ENCODE measurements at regions not wholly inside any gene's neighbourhood (a gene's known extent, or its start where the extent isn't known, plus 50 kb on each side); places are given as distances from the start of the nearest gene placed in this dataset.
A peak's percentile ranks its signal among the peaks of the same experiment; 100 is the strongest.

DNA sequence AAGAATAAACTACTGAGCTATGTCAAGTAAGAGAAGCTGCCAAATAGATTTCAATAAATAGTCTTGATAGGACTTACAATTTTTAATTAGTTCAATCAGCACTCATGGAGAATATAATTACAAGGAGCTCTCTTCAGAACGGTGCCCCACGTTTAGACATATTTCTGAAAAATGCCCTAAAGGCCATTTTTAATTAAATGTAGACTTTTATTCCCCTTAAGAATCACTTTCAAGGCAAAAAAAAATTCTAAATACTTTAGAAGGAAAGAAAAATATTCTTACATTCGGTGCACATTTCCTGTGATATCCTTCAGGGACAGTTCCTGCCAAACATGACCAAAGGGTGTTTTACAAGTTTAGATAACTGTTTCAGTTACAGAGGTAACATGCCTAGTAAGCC, 202.5 kb upstream of the CDH7 start:
- DNase-seq (ENCODE audit: low spot score), result no peak

DNA sequence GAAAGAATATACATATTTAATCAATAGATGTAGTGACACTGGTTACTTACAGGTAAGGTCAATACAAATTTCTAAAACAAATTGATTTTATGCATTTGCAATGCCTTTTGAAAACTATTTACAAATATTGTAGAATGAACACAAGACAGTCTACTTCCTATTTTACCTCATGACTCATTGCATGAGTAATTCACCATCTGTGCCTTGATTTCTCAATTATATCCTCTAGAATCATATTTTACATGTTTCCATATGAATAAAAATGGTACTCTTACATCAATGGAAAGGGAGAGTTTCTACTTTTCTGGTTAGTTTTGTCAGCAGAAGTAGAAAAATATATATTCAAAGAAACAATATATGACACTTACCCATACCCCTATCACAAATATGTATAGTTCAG, 203.8 kb upstream of the CDH7 start:
- DNase-seq (ENCODE audit: low spot score), result no peak

DNA sequence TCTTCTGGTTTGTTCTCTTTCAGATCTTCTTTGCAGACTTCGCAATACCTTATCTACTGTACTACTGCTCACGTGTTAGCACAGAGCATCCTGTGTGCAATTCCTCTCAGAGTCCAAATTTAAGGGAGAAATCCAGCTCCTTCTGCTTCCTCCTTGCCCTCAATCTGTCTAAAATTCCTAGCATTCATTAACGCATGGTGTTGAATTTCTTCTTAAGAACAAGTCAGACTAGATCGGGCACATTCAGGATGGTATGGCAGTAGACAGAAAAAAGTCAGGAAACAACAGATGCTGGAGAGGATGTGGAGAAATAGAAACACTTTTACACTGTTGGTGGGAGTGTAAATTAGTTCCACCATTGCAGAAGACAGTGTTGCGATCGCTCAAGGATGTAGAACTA, 206.1 kb upstream of the CDH7 start:
- no peak for DNase-seq (ENCODE audit: low spot score)

DNA sequence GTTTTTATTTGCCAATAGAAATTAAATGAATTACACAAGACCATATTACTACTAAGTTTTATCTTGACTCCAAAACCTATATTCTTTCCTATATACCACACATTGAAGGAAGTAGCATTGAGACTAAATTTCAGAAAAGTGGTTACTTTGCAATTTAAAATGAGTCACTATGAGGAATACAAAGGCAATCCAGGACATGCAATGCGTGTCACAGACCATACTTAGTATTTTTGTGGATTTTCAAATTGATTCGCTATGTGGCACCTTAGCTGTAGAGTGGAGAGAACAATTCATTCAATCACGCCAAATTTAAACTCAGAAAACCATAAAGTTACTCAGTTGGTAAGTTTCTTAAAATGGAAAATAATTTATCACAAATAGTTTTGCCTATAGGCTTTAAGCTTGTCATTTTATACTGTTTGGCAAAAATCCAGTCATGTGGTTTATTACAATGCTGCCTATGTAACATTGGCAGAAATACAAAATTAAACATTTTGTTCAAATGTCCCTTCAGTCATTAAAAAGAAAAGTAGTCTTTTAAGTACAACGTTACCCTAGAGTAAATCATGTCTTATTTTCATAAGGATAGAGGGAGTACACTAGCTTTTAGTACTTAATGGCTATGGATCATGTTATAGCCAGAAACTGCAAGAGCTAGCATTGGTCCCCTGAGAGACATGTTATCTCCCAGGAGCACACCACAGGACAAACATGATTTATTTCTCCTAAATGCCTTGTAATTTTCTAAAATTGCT, 222.8 kb upstream of the CDH7 start:
- peak; percentile 1 for DNase-seq (ENCODE audit: low spot score)

DNA sequence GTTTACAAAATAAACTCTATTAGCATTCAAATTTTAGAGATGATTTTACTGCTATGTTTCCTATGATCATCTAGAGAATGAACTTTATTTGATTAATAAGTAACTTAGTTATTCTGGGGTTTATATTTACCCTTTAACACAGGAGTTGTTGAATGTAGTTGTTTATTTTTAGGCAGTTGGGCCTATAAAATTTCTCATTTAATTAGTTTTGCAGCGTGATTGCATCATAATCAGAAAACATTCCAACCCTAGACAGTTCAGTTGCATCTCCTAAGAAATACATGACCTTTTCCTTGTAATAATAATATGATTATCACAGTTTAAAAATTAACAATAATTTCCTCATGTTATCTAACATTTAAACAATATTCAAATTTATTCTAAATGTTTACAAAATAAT, 224.7 kb upstream of the CDH7 start:
- no peak for DNase-seq (ENCODE audit: low spot score)

DNA sequence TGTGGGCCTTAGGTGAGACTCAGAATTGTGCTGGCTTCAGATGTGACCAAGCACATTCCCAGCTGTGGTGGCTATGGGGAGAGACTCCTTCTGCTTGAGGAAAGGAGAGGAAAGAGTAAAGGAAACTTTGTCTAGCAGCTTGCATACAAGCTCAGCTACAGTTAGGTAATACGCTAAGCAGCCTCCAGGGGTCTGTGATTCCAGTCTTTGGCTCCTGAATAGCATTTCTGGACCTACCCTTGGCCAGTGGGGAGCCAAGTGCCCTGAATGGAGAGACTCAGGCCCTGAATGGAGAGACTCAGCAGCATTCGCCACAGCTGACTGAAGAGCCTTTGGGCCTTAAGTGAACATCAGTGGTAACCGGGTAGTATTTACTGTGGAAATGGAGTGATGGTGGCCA, 227.4 kb upstream of the CDH7 start:
- DNase-seq (ENCODE audit: low spot score), result no peak

DNA sequence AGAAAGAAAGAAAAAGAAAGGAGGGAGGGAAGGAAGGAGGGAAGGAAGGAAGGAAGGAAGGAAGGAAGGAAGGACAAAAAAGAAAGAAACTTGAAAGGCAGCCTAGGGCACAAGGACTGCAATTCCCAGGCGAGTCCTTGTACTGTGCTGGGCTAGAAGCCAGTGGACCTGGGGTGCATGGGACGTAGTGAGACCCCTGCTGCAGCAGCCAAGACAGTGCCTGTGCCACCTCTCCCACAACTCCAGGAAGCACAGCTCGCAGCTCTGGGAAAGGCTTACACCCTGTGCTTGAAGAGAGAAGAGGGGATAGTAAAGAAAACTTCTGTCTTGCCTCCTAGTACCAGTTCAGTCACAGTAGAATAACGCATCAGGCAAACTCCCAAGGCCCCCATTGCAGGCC, 227.9 kb upstream of the CDH7 start:
- DNase-seq (ENCODE audit: low spot score), result no peak

DNA sequence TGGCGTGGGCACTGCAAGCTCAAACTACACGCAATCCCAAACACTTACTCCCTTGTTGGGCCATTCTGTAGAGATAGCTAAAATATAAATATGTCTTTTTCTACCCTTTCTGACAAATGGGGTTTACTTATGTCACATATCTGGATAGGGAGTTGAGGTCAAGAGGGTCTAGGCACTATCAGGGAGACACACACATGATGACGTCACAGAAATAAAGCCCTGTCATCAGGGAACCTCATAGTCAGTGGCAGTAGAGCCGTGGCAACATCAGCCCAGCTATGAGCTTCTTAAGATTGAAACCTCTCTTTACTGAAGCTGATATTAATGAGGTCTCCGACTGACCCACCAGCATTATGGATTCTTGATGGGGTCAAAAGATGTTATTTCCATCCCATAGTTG, 234.6 kb upstream of the CDH7 start:
- DNase-seq (ENCODE audit: low spot score), result no peak

DNA sequence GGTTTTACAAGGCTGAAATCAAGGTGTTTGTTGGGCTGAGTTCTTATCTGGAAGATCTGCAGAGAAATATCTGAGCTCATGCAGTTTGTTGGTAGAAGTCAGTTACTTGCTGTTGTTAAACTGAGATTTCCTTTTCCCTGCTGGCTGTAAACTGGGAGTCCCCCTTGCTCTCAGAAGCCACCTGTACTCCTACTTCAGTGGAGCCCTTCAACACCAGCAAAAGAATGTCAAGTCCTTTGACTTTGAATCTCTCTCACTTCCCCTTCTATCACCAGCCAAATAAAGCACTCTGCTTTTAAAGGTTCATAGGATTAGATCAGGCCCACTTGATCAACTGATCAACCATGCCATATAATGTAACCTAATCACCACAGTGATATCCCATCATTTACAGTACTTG, 252.2 kb upstream of the CDH7 start:
- no peak for DNase-seq (ENCODE audit: low spot score)

DNA sequence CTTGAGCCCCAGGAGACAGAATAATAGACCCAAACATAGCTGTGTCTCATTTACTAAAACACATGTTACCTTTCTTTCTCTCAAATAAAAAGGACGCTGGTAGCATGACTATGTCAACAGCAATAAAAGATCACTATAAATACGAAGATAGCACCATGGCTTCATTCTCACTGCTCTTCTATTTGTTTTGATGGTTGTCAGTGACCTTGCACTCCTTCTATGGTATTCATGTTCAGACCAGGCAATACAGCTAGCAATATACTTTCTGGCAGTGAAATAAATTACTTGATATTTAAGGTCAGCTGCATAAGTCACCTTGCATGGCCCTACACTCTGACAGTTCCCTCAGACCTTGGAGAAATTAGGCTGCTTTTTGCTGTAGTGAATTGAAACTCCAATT, 263.2 kb upstream of the CDH7 start:
- DNase-seq (ENCODE audit: low spot score), result no peak

DNA sequence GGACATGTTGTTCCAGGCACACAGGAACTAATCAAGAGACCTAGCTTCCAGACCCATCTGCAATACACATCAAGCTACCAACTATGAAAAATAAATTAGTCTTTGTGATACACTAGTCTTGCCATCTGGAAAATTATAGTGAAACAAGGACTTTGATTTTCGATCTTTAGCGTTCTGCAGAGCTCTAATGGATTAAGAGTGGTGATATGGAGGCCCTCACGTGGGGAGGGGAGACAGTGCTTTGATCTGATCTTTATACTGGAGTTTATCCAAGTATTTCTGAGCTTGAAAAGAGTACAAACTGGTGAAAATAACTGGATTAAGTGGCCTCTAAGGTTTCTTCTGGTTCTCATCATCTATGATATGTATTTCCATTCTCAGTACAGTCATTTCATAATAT, 273.4 kb upstream of the CDH7 start:
- no peak for DNase-seq (ENCODE audit: low spot score)

DNA sequence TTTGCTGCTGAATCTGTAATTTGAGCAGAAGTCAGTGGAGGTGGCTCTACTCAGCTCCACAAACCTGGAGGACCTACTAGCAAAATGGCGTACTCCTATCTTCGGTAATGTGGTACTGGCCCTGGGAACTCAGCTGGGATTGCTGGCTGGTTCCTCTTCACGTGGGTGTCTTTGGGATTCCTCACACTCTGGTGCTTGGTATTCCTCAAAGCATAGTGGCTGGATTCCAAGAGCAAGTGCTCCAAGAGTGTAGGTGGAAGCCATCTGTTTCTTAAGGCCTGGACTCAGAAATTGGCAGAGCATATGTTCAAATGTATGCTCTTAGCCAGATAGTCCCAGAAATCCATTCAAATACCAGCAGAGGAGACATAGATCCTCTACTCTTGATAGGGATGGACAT, 281.9 kb upstream of the CDH7 start:
- no peak for DNase-seq (ENCODE audit: low spot score)

DNA sequence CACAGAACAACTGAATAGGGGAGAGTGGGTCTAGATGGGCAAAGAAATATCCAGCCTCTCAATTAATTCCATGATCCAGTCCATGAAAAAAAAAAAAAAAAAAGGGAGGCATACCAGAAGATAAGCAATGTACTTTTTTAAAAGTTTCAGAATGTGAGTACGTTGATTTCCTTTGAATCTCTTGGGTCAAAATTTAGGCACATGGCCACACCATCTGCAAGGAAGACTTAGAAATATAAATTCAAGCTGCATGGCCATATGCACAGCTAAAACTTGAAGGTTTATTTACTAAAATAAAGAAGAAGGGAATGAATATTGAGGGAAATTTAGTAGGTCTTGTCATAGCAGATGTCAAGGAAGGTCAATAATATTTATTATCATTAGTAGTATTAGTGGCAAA, 286.5 kb upstream of the CDH7 start:
- DNase-seq (ENCODE audit: low spot score), result no peak

DNA sequence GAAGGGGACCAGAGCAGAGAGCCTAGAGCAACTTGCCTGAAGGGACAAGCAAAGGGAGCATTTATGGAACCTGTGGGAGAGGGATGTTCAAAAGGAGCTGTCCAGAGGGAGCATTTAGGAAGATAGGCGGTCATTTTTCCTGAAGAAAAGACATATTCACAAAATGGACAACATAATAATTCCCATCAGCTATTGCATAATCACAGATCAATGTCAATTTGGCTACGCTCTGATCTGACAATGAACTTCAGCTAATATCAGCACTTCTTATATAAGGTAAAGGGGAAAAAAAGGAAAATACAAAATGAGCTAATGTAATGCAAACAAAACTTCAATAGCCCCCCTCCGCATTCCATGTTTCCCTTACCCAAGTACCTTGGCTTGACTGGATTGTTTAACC, 291.1 kb upstream of the CDH7 start:
- DNase-seq (ENCODE audit: low spot score), result no peak

DNA sequence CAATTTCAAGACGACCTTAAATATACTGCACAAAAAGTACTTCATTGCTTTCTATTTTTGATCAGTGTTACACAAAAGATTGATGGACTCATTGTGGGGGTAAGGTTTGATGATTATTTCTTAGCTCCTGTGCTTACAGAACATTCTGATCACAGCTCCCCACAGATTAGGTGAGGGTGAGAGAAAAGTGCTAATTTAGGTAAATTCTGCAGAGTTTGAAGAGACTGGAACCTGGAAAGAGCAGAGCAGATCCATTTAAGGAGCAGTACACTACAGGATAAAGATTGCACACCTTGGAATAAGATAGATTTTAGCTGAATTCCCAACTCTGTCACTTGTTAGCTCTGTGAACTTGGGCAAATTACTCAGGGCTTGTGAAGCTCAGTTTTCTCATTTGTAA, 291.9 kb upstream of the CDH7 start:
- DNase-seq (ENCODE audit: low spot score), result no peak

DNA sequence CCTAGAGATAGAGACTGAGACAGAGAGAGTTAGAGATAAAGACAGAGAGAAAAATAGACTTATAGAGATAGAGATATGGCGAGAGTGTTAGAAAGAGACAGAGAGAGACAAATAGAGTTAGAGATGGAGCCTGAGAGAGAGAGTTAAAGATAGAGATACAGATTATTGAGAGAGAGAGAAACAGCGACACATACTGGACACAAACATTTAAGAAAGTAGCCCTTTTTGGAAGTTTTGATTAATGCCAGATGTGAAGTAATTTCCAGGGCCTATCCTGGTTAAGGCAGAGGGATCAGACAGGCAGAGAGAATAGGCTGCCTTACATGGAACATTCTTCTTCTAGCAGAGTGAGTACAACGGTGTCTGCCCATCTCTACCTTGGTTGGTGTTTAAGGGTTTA, 311.6 kb upstream of the CDH7 start:
- no peak for DNase-seq (ENCODE audit: low spot score)

DNA sequence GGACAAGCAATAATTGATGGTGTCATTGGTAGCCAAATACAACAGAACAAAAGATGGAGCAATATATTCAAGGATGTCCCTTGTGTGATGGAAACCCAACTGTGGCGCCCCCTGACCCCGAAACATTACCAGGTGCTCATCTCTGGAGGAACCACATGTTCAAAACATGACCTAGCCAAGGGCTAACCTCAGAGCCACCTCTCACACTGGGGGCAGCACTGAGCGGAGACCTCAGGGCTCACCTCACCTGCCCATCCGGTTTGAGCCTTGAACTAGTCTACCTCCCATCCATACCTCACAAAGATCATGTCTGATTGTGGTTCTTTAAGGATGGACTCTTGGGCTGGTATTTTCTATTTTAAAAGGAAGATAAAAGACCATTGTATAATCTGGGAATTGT, 314.4 kb upstream of the CDH7 start:
- DNase-seq (ENCODE audit: low spot score), result no peak

DNA sequence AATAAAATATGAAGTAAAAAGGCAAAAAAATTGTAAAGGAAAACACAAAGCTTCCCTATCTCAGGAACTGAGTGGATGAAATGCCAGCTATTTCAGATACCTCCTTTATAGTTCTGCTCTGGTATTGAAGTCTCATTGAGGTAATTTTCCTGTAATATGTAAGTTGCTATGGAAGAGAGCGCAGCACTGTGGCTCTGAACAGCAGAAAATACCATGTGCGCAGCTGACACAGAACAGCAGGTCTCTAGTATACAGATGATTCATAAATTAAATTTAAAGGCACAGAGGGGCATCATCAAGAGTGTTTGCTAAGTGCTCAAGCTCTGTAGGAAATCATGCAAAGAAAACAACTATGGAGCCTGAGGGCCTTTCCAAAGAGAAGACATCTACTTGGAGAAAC, 315.3 kb upstream of the CDH7 start:
- no peak for DNase-seq (ENCODE audit: low spot score)

DNA sequence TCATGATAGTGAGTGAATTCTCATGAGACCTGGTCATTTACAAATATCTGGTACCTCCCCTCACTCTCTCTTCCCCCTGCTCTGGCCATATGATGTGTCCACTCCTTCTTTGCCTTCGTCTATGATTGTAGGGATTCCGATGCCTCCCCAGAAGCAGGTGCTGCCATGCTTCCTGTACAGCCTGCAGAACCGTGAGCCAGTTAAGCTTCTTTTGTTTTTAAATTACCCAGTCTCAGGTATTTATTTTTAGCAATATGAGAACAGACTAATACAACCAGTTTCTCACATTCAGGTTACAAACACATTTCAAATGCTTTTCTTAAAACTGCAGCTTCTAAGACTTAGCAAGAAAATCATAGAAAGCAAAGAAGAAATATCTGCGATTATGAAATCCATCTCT, 321.2 kb upstream of the CDH7 start:
- no peak for DNase-seq (ENCODE audit: low spot score)

DNA sequence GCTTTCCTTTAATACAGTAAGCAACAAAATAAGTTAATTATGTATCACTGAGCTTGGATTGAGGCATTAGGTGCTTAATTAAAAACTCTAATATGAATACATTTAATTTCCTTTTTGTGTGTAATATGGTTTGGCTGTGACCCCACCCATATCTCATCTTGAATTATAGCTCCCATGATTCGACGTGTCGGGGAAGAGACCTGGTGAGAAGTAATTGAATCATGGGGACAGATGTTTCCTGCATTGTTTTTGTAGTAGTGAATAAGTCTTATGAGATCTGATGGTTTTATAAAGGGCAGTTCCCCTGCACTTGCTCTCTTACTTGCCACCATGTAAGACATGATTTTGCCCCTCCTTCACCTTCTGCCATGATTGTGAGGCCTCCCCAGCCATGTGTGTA, 325.4 kb upstream of the CDH7 start:
- no peak for DNase-seq (ENCODE audit: low spot score)

DNA sequence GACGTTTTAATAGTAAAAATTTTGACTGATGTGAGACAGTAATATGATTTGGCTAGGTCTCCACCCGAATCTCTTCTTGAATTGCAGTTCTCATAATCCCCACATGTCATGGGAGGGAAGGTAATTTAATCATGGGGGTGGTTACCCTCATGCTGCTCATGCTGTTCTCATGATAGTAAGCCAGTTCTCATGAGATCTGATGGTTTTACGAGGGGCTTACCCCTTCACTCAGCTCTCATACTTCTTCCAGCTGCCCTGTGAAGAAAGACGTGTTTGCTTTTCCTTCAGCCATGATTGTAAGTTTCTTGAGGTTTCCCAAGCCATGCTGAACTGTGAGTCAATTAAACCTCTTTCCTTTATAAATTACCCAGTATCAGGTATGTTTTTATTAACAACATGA, 327.0 kb upstream of the CDH7 start:
- no peak for DNase-seq (ENCODE audit: low spot score)

DNA sequence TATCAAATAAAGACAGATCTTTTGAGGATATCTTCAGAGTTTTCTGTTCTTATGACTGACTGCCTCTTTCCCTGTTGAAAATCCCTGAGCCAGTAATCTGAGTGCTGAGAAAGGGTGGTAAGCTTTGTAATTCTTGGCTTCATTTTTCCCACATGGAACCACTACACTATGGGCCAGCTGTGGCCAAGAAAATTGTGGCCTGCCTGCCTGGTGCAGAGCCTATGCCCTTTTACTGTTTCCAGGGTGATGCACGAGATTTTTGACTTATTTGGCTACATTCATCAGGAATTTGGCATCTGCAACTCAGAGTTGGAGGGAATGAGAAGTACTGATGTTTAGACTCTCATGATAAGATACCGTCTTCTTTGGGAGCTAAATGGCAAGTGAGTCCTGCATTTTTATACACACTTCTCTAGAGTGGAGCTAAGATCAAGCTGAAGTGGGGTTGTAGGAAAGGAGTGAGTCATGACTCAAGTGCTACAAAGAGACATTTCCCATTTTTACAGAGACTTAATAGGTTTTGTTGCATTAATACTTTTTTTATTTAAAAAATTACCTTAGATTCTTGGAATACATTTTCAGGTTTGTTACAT, 328.2 kb upstream of the CDH7 start:
- no peak for DNase-seq (ENCODE audit: low spot score)

DNA sequence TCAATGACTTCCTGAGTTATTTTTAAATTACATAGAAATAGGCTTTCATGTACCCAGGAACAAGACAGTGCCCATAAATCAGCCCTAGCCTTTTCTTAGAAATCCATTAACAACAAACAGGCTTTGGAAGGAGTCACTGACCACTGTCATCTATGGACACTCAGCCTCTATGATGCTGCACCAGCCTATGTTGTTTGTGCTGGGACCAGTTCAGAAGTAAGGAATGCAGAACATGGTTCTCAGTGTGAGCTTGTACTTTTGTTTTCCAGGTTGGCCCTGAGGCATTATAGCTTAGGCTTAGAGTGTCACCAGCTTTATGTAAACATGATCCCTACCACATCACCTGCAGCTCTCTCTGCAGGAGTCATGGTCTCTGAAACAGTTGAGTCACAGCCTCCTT, 335.7 kb upstream of the CDH7 start:
- no peak for DNase-seq (ENCODE audit: low spot score)

DNA sequence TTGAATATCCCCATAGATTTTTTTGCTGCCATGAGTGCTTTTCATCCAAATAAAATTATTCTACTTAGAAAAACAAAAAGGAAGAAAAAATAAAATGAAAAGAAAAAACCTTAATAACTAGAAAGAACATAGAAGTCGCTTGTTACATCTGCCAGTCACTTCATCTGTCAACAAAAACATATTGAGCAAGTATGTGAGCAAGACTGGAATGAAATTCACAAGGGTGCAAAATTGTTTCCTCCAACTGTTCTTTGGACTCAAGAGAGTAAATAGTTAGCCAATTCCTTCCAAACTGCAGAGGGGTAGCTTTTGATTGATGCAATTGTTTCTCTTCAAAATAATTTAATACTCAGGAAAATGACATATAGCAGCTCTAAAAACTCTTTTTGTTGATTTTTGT, 336.3 kb upstream of the CDH7 start:
- DNase-seq (ENCODE audit: low spot score), result no peak

Measured in AG08395 (cell line).